HG03558 (cell line): ENCODE measurements at regions not wholly inside any gene's neighbourhood (a gene's known extent, or its start where the extent isn't known, plus 50 kb on each side); places are given as distances from the start of the nearest gene placed in this dataset.

Experiments used
- ATAC-seq: cut with Tn5 transposase; IDR thresholded peaks from one replicate; pipeline ENCODE4 v1.9.1; 2021; ENCODE audit warnings: moderate number of reproducible peaks; ENCODE audit not compliant: unreplicated experiment; ENCODE audit errors: extremely low read depth

- ATAC-seq, result no peak
Observed at GRCh38 chr1:209522826-209523225, 60.7 kb upstream of the CAMK1G start.

GRCh38 chr1:209526137-209526536 lies 57.4 kb upstream of the CAMK1G start:
- ATAC-seq, result no peak

GRCh38 chr1:209527372-209527771 lies 56.1 kb upstream of the CAMK1G start:
- no peak for ATAC-seq

GRCh38 chr1:209527993-209528717 lies 55.4 kb upstream of the CAMK1G start:
- no peak for ATAC-seq

- ATAC-seq, result no peak
Observed at GRCh38 chr1:209529233-209529632, 54.3 kb upstream of the CAMK1G start.

GRCh38 chr1:209531006-209531405 lies 52.5 kb upstream of the CAMK1G start:
- no peak for ATAC-seq

- ATAC-seq, result no peak
Observed at GRCh38 chr1:209531549-209531948, 52.0 kb upstream of the CAMK1G start.
